Daoy (cell line): ENCODE measurements at regions not wholly inside any gene's neighbourhood (a gene's known extent, or its start where the extent isn't known, plus 50 kb on each side); places are given as distances from the start of the nearest gene placed in this dataset.
"Not testable (repeated sequence)": the region's sequence is repeated elsewhere in the genome, so short reads cannot be mapped to it uniquely, and the experiment has no call there.

Source experiments
- DNase-seq: peaks from one replicate; pipeline ENCODE4 v3.0.0-alpha.2; 2015; ENCODE audit warnings: low read depth

DNA sequence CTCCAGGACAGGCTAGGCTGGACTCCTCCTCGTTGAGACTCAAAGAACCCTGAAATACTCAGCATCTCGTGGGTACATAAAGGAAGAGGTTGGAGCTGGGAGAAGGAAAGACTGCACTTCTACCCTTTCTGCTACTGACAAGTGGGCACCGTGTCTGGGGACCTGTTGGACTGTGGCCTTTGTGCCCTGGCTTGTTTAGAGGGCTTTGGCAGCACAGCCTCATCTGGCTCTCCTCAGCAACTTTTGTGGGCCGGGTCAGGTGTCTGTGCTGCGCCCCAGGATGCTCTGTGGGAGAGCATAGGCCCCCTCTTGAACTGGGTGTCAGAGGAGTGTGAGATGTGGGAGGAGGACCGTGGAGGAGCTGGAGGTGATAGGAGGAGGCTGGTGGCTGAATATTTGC, 142.4 kb downstream of the FCRL5 start:
- no peak for DNase-seq

DNA sequence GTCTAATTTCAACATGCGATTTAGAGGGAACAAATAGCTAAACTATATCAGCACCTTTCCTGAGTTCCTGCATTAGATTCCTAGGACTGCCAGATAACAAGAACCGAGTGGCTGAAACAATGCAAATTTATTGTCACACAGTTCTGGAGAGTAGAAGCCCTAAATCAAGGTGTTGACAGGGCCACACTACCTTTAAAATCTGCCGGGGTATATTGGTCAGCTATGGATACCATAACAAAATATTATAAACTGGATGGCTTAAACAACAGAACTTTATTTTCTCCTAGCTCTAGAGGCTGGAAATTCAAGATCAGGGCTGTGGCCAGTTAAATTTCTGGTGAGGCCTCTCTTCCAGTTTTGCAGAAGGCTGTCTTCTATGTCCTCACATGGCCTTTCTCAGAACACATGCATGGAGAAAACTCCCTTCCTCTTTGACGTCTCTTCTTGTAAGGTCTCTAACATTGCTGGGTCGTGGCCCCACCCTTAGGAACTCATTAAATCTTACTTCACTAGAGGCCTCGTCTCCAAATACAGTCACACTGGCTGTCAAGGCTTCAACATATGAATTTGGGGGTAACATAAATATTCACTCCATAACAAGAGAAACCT, 144.3 kb downstream of the FCRL5 start:
- no peak for DNase-seq

DNA sequence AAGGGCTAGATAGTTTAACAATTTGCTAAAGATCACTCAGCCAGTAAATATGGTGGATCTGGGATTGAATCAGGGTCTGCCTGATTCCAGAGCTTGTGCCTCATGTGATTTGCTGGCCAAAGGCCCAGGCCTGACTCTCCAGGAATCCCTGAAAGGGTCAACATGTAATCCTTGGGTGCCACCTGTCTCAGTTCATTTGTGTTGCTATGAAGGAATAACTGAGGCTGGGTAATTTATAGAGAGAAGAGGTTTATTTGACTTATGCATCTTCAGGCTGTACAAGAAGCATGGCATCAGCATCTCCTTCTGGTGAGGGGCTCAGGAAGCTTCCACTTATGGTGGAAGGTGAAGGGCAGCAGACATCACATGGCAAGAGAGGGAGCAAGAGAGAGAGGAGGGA, 144.9 kb downstream of the FCRL5 start:
- DNase-seq = no peak

DNA sequence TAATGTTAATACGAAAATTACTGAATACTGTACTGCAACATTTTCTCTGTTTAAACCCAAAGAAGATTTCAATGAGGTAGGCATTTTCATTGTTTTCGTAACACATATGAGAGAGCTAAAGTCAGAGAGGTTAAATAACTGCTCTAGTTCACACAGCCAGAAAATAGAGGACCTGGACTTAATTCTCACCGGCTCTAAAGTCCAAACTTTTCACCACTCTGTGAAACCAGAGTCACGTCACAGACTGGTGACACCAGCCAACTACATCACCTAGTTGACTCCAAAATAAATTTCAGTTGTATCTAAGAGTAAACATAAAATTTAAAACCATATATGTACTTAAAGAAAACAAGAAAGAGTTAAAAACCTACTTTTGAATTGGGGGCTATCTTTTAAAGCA, 146.7 kb downstream of the FCRL5 start:
- no peak for DNase-seq

DNA sequence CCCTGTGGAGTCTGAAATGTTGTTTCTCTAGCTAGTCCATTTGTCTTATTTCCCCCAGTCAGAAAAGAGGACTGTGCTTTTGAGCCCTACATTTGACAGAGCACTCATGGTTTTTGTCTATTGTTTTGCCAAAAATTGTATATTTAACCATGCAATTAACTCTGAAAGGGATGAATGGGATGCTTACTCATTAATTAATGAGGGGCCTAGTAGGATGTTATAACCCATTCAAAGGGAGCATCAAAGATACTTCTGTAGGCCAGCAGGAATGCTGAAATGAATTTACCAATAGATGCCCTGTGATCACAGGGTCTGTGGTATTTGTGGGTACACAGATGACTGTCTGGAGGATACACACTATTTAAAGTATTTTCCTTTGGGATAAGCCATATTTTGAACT, 147.7 kb downstream of the FCRL5 start:
- no peak for DNase-seq

DNA sequence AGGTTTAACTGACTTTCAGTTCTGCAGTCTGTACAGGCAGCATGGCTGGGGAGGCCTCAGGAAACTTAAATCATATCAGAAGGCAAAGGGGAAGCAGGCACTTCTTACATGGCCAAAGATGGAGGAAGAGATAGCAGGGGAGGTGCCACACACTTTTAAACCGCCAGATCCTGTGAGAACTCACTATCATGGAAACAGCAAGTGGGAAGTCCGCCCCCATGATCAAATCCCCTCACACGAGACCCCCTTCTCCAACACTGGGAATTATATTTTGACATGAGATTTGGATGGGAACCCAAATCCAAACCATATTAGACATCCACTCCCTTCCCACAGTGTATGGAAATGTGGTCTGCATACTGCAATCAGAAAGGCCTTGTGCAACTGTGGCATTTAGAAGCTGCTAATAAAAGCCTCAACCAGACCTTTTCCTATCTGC, 148.2 kb downstream of the FCRL5 start:
- DNase-seq = no peak

DNA sequence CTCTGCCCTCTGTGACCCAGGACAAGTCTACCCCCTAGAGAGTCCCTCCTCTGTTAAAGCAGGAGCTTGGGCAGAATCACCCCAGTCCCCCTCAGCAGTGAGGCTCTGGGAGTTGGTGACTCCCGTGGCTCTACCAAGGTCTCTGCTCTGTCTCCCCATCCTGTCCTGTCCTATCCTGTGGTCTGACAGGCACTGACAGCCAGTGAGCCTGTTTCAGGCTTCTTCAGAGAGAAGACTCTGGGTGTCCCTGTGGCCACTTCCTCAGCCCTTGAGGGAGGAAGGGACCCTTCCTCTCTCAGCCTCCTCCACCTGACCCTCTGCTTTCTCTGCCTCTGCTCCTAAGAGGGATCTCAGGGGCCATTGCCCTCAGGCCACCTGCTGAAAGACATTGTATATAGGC, 148.7 kb downstream of the FCRL5 start:
- no peak for DNase-seq

DNA sequence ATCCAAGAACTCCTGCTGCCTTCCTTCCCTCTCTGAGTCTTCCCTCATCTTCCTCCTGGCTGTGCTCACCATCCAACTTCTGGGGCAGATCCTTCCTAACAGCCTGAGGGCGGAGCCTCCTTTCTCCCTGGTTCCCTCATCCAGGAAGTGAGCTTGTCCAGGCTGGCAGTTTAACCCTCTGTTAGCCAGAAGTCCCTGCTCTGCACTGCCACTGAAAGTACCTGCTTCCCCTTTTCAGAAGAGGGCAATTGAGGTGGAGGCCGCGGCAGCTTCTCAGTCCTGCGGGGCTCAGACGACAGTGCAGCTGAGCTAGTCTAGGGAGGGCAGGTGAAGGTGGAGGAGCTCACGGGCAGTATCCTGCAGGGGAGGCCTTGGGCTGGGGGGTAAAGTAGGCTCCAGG, 149.1 kb downstream of the FCRL5 start:
- peak; percentile 50 for DNase-seq

DNA sequence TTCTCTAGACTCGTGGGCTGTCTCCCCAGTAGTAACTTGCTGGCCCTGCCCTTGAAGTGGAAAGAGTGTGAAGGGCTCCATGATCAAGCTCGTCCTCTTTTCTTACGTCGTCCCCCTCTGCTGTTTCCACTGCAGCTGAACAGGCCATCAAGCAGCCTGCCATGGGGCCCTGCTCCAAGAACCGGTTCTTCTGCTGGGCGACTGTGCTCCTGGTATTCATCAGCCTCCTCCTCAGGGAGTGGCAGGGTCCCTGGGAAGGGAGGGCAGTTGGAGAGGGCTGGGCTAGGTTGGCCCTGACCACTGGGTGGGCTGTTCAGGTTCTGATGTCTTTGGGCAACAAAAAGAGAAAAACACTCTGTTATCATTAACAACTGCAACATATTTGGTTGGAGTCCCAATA, 151.5 kb downstream of the FCRL5 start:
- DNase-seq = no peak

DNA sequence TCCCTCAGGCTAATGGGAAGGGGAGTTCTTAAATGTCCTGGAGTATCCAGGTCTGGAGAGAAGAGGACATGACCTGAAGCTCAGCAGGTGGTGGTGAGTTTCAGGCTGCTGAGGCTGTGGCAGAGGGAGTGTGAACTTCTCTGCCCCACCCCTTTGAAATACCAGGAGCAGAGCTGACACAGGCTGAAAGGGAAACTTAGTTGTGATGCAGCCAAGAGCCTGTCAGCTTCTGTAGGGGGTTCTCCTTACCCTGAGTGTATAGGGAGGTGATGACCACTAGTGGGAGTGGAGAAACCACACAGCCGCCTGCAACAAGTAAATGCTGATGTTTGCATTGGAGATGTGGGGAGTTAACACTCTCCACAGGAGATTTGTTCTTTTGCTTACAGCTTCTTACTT, 152.3 kb downstream of the FCRL5 start:
- no peak for DNase-seq

DNA sequence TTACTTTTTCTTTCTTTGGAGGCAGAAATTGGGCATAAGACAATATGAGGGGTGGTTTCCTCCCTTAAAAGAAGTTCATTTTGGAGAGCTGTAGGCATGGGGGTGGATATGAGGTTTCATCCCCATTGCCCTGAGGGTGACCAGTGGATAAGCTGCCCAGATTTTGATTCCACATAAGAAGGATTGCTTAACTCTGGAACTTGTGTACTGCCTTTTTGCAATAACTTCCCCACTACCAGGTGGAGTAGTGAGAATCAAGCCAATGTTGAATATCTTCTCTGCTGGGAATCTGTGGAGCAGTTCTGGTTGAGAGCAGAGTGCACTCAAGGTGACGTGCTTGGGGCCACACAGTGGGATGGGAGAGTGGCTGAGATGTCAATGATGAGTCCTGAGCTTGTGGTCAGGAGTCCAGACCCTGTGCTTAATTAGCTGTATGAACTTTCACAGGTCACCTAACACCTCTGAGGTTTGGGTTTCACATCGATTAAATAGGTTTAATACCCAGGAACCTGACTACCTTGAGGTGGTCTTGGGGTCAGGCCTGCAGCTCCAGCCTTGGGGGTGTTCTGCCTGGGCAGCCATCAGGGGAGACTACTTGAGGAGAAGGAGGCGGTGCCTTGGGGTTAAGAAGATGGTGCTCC, 152.9 kb downstream of the FCRL5 start:
- DNase-seq = no peak

DNA sequence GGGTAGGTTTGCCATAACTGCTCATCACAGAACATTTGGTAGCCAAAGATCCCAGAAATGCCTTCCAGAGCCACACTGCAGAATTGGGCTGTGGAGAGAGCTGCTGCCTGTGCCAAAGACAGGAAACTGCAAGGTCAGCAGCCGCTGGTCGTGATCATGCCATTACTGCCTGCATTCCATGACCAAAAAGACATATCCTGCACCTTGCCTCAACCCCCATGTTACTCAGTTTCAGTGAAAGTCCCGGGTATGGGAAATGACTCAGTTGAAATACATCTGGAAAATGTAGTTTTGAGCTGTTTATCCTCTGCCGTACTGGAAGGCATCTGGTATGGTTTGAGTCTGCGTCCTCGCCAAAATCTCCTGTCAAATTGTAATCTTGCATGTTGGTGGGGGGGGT, 161.7 kb downstream of the FCRL5 start:
- DNase-seq = peak; percentile 81

DNA sequence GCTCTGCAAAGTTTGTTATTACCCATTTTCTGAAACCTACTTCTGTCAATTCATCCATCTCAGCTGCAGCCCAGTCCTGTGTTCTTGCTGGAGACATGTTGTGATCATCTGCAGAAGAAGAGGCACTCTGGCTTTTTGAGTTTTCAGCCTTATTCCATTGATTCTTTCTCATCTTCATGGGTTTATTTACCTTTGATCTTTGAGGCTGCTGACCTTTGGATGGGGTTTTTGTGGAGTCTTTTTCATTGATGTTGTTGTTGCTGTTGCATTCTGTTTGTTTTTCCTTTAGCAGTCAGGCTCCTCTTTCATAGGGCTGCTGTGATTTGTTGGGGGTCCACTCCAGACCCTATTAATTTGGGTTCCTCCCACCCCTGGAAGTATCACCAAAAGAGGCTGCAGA, 164.3 kb downstream of the FCRL5 start:
- no peak for DNase-seq

DNA sequence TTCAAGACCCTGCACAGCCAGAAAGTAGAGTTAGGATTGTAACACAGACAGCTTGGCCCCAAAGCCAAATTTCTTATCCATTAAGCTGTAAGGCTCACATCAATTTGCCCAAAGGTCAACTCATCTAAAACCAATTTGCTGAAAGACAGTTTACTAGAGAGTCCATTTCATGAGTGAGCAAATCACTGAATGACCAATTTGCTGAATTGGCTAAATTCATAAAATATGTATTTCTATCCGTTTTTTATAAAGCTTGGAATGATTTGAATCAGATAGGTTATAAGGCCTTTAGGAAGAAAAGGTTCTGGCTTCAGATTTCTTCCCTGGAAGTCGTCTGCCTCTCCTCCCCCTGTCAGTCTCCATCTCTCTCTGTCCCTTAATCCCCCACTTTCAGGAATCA, 168.1 kb downstream of the FCRL5 start:
- DNase-seq = no peak

DNA sequence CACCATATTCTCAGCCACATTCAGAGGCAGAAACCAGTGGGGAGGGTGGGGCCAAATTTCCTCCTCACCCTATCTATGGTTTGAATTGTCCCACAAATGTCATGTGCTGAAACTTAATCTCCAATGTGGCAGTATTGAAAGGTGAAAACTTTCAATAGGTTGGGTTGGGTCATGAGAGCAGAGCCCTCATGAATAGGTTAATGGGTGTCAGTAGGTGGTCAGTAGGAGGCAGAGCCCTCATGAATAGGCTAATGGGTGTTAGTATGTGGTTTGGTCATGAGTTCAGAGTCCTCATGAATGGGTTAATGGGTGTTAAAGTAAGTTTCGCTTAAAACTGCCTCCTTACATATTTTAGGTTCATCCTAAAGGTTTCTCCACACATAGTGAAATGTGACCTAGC, 170.0 kb downstream of the FCRL5 start:
- DNase-seq = no peak

DNA sequence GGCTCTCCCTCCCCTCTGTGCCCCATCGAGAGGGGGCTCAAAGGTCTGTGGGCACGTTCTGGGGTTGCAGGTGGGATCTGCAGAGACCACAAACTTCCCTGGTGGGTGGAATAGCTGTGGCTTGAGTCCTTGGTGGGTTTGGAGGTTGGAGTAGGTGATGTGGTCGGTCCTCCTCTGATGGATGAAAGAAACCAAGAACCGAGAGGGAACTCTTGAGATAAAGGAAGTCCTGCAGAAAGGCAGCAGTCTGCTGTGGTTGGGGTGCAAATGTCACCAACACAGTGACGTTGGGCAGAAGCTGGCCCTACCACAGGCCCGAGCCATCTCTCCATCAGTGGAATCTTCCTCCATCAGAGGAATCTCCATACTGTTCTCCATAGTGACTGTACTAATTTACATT, 171.8 kb downstream of the FCRL5 start:
- DNase-seq = no peak

DNA sequence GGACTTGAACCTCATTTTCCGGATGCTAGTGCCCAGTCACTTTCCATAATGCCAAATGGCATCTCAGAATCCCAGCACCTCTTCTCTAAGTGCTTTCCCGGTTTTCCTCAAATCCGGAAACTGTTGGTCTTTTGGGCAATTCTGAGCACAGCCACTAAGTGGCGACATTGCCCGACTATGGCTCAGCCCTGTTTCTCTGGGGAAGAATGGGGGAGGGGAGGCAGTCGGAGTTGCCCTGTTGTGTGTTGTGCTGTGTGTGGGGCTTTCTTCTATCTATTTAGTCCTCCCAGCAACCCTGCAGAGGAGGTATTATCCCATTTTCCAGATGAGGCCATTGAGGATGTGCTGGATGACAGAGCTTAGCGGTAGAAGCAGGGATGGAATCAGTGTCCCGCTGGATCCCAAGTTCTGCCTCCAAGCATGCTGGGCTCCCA, 175.0 kb downstream of the FCRL5 start:
- DNase-seq = peak; percentile 63

DNA sequence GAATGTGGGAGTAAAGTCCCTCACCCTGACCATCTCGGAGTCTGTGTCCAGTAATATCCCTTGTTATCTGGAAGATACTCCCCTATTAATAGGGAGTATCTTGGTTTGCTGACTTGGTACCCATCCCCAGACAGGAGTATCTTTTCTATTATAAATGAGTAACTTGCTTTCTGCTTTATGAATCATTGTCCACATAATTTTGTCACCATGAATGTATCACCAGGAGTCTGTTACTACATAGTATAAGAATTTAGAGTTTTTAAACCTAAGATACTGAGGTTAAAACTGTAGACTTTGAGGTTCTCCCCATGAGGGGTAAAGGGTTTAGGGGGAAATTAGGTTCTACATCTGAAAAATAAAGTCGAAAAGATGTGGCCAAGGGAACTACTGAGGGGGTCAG, 175.6 kb downstream of the FCRL5 start:
- DNase-seq = no peak

DNA sequence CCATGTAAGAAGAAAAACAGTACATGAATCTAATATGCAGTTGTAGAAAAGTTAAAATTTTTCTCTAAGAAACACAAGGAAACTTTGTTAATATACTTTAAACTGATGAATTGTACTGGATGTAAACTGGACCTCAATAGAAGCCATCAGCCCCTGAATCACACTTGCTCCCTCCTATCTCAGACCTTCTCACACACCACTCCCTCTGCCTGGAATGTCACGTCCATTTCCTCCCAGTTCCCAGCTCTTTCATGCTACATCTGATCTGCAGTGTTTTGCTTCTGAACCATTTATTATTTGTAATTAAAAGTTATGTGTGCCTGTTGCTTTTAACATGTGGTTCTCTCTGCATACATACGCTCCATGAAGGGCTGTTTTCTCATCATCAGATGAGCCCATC, 180.0 kb downstream of the FCRL5 start:
- DNase-seq = not testable (repeated sequence)

DNA sequence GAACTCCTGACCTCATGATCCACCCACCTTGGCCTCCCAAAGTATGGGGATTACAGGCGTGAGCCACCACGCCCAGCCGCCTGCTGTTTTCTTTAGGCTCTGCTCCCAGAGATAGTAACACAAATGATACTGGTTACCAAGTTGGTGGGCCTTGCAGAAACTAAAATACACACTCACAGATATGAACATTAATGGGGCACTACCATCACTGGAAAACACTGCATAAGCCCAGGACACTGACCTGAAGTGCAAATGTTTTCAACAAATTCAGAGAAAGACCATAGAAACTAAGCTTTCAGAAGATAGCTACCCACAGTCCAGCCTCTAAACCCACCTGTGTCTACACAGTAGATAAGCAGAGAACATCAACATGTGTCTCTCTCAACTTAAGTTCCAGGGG, 180.5 kb downstream of the FCRL5 start:
- DNase-seq = no peak

DNA sequence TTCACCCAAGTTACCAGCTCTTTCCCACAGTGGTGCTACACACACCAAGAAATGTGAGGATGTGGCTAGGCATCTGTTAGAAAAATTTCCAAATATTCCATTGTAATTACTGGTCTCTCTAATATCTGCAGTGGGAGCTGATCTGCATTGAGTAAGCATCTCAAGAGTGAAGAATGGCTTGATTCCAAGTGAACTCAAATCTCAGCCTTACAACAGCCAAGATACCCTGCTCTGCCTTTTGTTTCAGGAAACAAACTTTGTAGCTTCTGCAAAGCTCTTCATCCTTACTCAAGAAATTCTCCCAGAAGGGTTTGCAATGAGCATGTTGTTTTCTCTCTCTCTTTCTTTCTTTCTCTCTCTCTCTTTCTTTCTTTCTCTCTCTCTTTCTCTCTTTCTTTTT, 181.1 kb downstream of the FCRL5 start:
- no peak for DNase-seq

DNA sequence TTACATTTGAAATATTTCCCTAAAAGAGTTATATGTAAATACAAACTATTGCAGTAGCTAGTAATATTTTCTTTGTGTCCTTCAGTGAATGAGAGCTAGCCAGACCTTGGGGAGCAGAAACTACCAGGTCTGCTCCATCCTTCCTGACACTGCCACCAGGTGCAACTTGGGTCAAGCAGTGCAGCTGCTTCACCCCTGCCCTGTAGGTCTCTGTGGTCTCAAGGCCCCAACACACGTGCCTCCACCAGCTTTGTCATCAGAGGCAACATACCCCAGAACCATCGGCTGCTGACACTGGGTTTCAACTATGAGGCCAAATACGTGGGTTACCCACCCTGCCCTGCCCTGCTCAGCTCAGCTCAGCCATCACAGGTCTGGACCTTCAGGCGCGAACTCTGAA, 181.6 kb downstream of the FCRL5 start:
- DNase-seq = no peak

DNA sequence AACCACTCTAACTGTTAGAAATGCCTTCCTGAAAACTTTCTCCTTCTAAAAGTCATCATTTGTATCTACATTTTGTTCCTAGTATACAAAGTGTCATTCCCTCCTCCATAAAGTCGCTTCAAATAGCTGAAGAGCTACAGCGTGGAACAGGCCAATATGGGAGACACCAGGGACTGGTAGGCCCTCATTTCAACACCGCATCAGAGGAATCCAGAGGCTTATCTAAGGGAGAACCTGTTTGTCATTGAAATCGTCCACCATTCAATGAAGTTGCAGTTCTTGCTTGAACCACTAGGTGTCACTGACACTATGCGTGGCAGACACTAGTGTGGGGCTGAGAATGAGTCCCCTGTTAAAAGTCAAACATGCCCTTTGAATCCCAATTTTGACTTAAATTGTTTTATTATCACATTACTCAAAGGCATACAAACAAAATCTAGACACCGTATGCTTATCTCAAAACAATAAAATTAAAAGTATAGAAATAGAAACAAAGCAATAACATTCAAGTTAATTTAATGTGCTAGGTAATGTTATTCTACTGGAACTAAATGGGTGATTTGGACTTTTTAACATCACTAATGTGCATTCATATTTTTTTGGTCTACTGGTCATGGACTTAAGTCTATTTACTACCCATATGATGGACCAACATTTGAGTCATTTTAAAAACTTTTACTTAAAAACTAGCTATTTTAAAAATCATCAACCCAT, 182.3 kb downstream of the FCRL5 start:
- peak; percentile 57 for DNase-seq
